ENCODE measurements at regions not wholly inside any gene's neighbourhood (a gene's known extent, or its start where the extent isn't known, plus 50 kb on each side); places are given as distances from the start of the nearest gene placed in this dataset.

GRCh38 chr6:71453371-71453706, 164.7 kb downstream of the OGFRL1 start:
- TF ChIP-seq CTCF (IDR thresholded peaks at IDR 0.05) (no peak), POLR2A (IDR thresholded peaks at IDR 0.05) (no peak)
